K562 (cell line): ENCODE measurements at regions not wholly inside any gene's neighbourhood (a gene's known extent, or its start where the extent isn't known, plus 50 kb on each side); places are given as distances from the start of the nearest gene placed in this dataset.

ENCODE experiments used
- ATAC-seq: fragments of 200-7000 bp; cut with Tn5 transposase; 3 replicates; pipeline ENCODE4 v1.9.1; 2020; ENCODE audit warnings: moderate library complexity
- BruUV-seq: library from RNA; stranded (reverse); fragments of 400-500 nt; replicated peaks from 2 replicates; lab custom pipeline; 2021; lab: Mats Ljungman, UMichigan
- CTCF ChIA-PET: fragments of 300-600 bp; formaldehyde crosslinking; extraction: SDS; loops from one replicate; lab custom pipeline; 2021; ENCODE audit warnings: low intra/inter-chr PET ratio; lab: Yijun Ruan, JAX
- POLR2A ChIA-PET: fragments of 300-600, 350-650 bp; sonication (Branson Sonifier 250); formaldehyde crosslinking; extraction: SDS; loops from one replicate; lab custom pipeline; 2021; ENCODE audit warnings: antibody characterized with exemption, inconsistent platforms; lab: Yijun Ruan, JAX
- DNase-seq, 4 experiments: peaks; one replicate each; pipeline versions ENCODE4 v3.0.0 to v3.0.0-alpha.2; 2011 to 2018; ENCODE audit warnings: low spot score in 3 of 4, mixed read lengths in 3 of 4; ENCODE audit errors: extremely low read depth in 1 of 4
- FAIRE-seq: peaks from 2 replicates; lab custom pipeline; 2011; peaks lifted over from hg19 to GRCh38; lab: Jason Lieb, UNC
- H2AFZ ChIP-seq: 2 replicates; pipeline ENCODE4 v1.6.0; 2011; ENCODE audit warnings: low read depth, low read length, control low read depth, inconsistent platforms
- H3K27ac ChIP-seq: fragments of 200-600 bp; 3 replicates; pipeline ENCODE4 v1.8.0; 2011; ENCODE audit warnings: low read depth, mild to moderate bottlenecking, control low read depth, inconsistent platforms, low read length, moderate library complexity, mixed read lengths; ENCODE audit errors: extremely low read depth
- H3K27me3 ChIP-seq, 2 experiments: fragments of 300-600 bp in 1 of 2; 2 replicates in 1 of 2; 3 replicates in 1 of 2; pipeline versions ENCODE4 v1.6.0 to v1.8.0; 2011; ENCODE audit warnings: inconsistent platforms in 2 of 2, low read length in 2 of 2, mild to moderate bottlenecking in 1 of 2, mixed read lengths in 1 of 2, moderate library complexity in 1 of 2; ENCODE audit not compliant: control insufficient read depth in 2 of 2, insufficient read depth in 2 of 2
- H3K36me3 ChIP-seq: fragments of 300-600 bp; 3 replicates; pipeline ENCODE4 v1.8.0; 2011; ENCODE audit warnings: mild to moderate bottlenecking, low read length, inconsistent platforms; ENCODE audit not compliant: control insufficient read depth, insufficient read depth
- H3K4me1 ChIP-seq, 2 experiments: fragments of 200-600 bp in 1 of 2; replicated peaks in 1 of 2; 2 replicates in 1 of 2; 3 replicates in 1 of 2; pipeline versions ENCODE4 v1.5.1 to v1.8.0; 2011; ENCODE audit warnings: inconsistent platforms in 2 of 2, low read length in 2 of 2, mild to moderate bottlenecking in 1 of 2, mixed read lengths in 1 of 2, moderate library complexity in 1 of 2; ENCODE audit not compliant: control insufficient read depth in 2 of 2, insufficient read depth in 2 of 2
- H3K4me2 ChIP-seq: 2 replicates; pipeline ENCODE4 v1.6.1; 2011; ENCODE audit warnings: low read length, control low read depth, inconsistent platforms, mixed read lengths; ENCODE audit not compliant: insufficient read depth
- H3K4me3 ChIP-seq: fragments of 200-600 bp; sonication (generic), shearing (Covaris generic); 2 replicates; pipeline ENCODE4 v1.5.1; 2016; ENCODE audit warnings: control low read depth, inconsistent platforms
- H3K79me2 ChIP-seq: fragments of 200-600 bp; 3 replicates; pipeline ENCODE4 v1.8.0; 2011; ENCODE audit warnings: low read length, inconsistent platforms; ENCODE audit not compliant: control insufficient read depth, insufficient read depth
- H3K9ac ChIP-seq, 2 experiments: 2 replicates each; pipeline versions ENCODE4 v1.6.0 to v1.6.1; 2011; ENCODE audit warnings: low read depth in 2 of 2, low read length in 2 of 2, control low read depth in 1 of 2, inconsistent platforms in 1 of 2, mild to moderate bottlenecking in 1 of 2, mixed read lengths in 1 of 2; ENCODE audit not compliant: insufficient read depth in 1 of 2
- H3K9me1 ChIP-seq: one replicate; pipeline ENCODE4 v1.6.0; 2011; ENCODE audit warnings: inconsistent platforms, mild to moderate bottlenecking, low read length, moderate library complexity; ENCODE audit not compliant: control insufficient read depth, insufficient read depth
- H3K9me3 ChIP-seq: replicated peaks from 2 replicates; pipeline ENCODE4 v1.5.1; 2011; ENCODE audit warnings: low read depth, low read length, inconsistent platforms; ENCODE audit not compliant: control insufficient read depth, insufficient read depth
- H4K20me1 ChIP-seq: replicated peaks from 2 replicates; pipeline ENCODE4 v1.6.1; 2011; ENCODE audit warnings: low read length, inconsistent platforms, mixed read lengths; ENCODE audit not compliant: control insufficient read depth, insufficient read depth
- BACH1 ChIP-seq: fragments of 200-800 bp; sonication (Bioruptor generic); IDR thresholded peaks from 2 replicates; pipeline ENCODE4 v1.6.1; 2016; ENCODE audit warnings: missing genetic modification characterization, missing compliant biosample characterization
- EHMT2 ChIP-seq: fragments of 450-650 bp; IDR thresholded peaks from 2 replicates; pipeline ENCODE4 v1.6.1; 2018; ENCODE audit warnings: antibody characterized with exemption
- HNRNPK ChIP-seq: fragments of 200-400 bp; formaldehyde crosslinking; IDR thresholded peaks from one replicate; pipeline ENCODE4 v1.6.1; 2018; ENCODE audit warnings: mild to moderate bottlenecking, low read depth, low read length; ENCODE audit not compliant: poor library complexity, severe bottlenecking
- JUN ChIP-seq, 2 experiments: sonication (generic) in 1 of 2; formaldehyde crosslinking in 1 of 2; IDR thresholded peaks; 2 replicates each; pipeline versions ENCODE4 v1.6.1 to v1.8.0; 2012 to 2022; ENCODE audit warnings: borderline replicate concordance in 2 of 2, mild to moderate bottlenecking in 2 of 2, improper control_type of control experiment in 1 of 2, low read depth in 1 of 2, low read length in 1 of 2, missing genetic modification reagents in 1 of 2
- NFIX ChIP-seq: fragments of 250-450 bp; sonication (Bioruptor Pico); IDR thresholded peaks from 2 replicates; pipeline ENCODE4 v1.4.0; 2020; ENCODE audit warnings: low read depth, mild to moderate bottlenecking, moderate library complexity
- NFRKB ChIP-seq: fragments of 450-650 bp; IDR thresholded peaks from 2 replicates; pipeline ENCODE4 v1.6.1; 2016; ENCODE audit warnings: low read depth
- PHF20 ChIP-seq: fragments of 450-650 bp; IDR thresholded peaks from 2 replicates; pipeline ENCODE4 v1.6.1; 2018; ENCODE audit not compliant: partially characterized antibody
- ZFX ChIP-seq: sonication (generic); formaldehyde crosslinking; IDR thresholded peaks from 2 replicates; pipeline ENCODE4 v1.8.0; 2022; ENCODE audit warnings: mild to moderate bottlenecking, missing genetic modification reagents, moderate library complexity
- ZNF24 ChIP-seq: fragments of 450-650 bp; IDR thresholded peaks from 2 replicates; pipeline ENCODE4 v1.6.1; 2016
- WGBS: fragments of 100-300 bp; shearing (Covaris generic); methylation state at CpG from one replicate; pipeline ENCODE4 v1.1.6; 2016; ENCODE audit warnings: low coverage, mixed read lengths; ENCODE audit not compliant: insufficient coverage; ENCODE audit errors: missing lambda C conversion rate; 5-methylcytosine and 5-hydroxymethylcytosine counted together
- in situ Hi-C: fragments of 300-500 bp; cut with MboI; formaldehyde crosslinking; loops from 4 replicates; pipeline ENCODE4 v1.15.0; 2018; ENCODE audit warnings: inconsistent platforms, mixed read lengths
- intact Hi-C: fragments of 100-400 bp; cut with micrococcal nuclease; formaldehyde crosslinking; loops from 2 replicates; pipeline ENCODE4 v1.14.2; 2022
- TF ChIP-seq, protein P1 (sequence below): sonication (generic); formaldehyde crosslinking; IDR thresholded peaks from 2 replicates; pipeline ENCODE4 v1.4.0; 2020; ENCODE audit warnings: mild to moderate bottlenecking, missing genetic modification reagents

DNA sequence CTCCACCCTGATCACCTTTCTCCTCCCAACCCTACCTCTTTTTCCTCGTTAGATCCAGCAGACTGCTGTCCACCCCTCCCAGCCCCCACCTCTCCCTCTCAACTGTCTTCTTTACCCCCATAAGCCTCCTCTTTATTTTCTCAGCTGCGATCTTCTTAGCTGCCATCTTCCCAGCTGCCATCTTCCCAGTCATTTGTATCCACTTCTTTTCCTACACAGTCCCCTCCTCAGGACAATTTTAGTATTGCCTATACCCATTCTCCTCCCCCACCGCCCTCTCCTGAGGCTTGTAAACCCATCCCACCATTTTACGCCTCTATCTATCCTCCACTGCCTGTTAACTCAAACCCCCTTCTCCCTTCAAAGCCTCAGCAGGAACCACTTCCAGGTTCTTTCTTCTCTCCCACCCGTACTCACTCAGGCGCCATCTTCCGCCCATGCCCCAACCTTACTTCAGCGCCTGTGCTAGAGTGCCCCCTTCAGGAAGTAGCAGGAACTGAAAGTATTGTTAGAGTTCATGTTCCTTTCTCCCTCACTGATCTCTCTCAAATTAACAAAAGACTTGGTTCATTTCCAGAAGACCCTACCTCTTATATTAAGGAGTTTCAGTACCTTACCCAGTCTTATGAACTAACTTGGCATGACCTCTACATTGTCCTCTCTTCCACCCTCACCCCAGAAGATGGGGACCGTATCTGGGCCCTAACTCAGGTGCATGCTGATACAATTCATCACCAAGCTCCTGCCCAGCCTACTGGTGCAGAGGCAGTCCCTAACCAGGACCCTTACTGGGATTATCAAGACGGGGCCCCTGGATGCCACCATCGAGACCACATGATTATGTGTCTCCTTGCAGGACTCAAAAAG is 236.0 kb downstream of the ADGRG6 start (continued):
- TF ChIP-seq HNRNPK (no peak), ZNF24 (no peak), EHMT2 (peak; percentile 92), NFRKB (peak; percentile 79), NFIX (CRISPR knock-in tag) (no peak)

DNA sequence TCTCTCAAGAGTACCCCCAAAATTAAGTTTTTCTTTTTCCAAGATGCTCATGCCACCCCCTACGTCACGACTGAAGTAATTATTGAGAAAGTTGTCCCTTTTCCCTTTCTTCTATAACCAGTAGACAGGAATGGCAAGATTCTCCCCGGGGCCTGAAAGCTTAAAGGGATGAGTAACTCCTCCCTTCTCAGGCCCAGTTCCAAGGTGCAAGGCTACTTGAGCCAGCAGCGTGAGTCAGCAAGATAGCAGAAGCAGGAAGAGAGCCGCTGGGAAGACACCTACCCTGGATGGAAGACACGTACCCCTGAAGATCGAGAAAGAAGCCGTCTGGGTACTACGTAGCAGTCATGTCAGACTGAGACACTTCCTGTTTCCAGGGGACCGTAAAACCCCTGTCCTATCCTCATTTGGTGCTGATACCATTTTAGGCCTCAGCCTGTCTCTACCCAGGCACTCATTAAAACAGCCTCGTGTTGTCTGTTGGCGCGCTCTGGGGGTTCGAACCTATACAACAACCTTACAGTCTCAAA is 241.0 kb downstream of the ADGRG6 start:
- 17% methylated on average over 14 of the region's 14 CpGs for WGBS
- no peaks in the 10 kb centered on the region; a peak in 1 of 5 replicates for H3K4me1 ChIP-seq
- peak; percentile 79 for ATAC-seq
- H3K9me3 ChIP-seq, result no peaks in the 10 kb centered on the region
- H3K36me3 ChIP-seq, result no peaks in the 10 kb centered on the region
- DNase-seq, result peak in 2 of 4 experiments; percentile 21 to 63
- ChIA-PET POLR2A (no interaction called here), CTCF (no interaction called here)
- H3K79me2 ChIP-seq, result no peaks in the 10 kb centered on the region
- in situ Hi-C loops, result no loop called here
- BruUV-seq, result no TSS peak
- FAIRE-seq, result peak; percentile 65
- H3K27ac ChIP-seq, result no peak overlapping the region
- peak overlapping the region; percentile 92 for H2AFZ ChIP-seq
- no peak overlapping the region for H3K9ac ChIP-seq
- H3K9me1 ChIP-seq, result no peaks in the 10 kb centered on the region
- H3K4me2 ChIP-seq, result peak overlapping the region; percentile 53
- H3K4me3 ChIP-seq, result no peak overlapping the region
- peaks cover 3 to 7% of the 10 kb centered on the region in 2 experiments; a peak in 2 of 5 replicates for H3K27me3 ChIP-seq
- no peaks in the 10 kb centered on the region for H4K20me1 ChIP-seq
- intact Hi-C loops, result no loop called here
- TF ChIP-seq PHF20 (no peak), ZFX (CRISPR knock-in tag) (peak; percentile 42; the same call in 1 of the 2 replicates), JUN (IDR thresholded peaks at IDR 0.05; ENCODE audit: borderline replicate concordance, low read depth, low read length) (no peak), JUN (CRISPR knock-in tag; IDR thresholded peaks at IDR 0.05; ENCODE audit: borderline replicate concordance) (no peak), BACH1 (0 out of 2 replicates have a peak, but pooled peaks have one; percentile 65)
- TF ChIP-seq, protein P1, sequence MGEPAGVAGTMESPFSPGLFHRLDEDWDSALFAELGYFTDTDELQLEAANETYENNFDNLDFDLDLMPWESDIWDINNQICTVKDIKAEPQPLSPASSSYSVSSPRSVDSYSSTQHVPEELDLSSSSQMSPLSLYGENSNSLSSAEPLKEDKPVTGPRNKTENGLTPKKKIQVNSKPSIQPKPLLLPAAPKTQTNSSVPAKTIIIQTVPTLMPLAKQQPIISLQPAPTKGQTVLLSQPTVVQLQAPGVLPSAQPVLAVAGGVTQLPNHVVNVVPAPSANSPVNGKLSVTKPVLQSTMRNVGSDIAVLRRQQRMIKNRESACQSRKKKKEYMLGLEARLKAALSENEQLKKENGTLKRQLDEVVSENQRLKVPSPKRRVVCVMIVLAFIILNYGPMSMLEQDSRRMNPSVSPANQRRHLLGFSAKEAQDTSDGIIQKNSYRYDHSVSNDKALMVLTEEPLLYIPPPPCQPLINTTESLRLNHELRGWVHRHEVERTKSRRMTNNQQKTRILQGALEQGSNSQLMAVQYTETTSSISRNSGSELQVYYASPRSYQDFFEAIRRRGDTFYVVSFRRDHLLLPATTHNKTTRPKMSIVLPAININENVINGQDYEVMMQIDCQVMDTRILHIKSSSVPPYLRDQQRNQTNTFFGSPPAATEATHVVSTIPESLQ (CRISPR knock-in tag), result no peak
